ENCODE measurements at regions not wholly inside any gene's neighbourhood (a gene's known extent, or its start where the extent isn't known, plus 50 kb on each side); places are given as distances from the start of the nearest gene placed in this dataset.
A peak's percentile ranks its signal among the peaks of the same experiment; 100 is the strongest.

- Histone ChIP-seq H3K27me3 (no peaks in the 10 kb centered on the region), H3K4me1 (ENCODE audit: low read depth) (no peaks in the 10 kb centered on the region), H3K36me3 (no peaks in the 10 kb centered on the region), H3K9me3 (ENCODE audit: low read depth) (no peaks in the 10 kb centered on the region), H3K27ac (no peak overlapping the region), H3K4me3 (no peak overlapping the region)
- DNase-seq (ENCODE audit: low read depth in 1 of 2, low spot score in 1 of 2) = peak in 1 of 2 donors; percentile 99
- TF ChIP-seq CTCF (IDR thresholded peaks at IDR 0.05; ENCODE audit: low read depth, low read length) = no peak
These were observed 150.7 kb upstream of the DLX2 start for GRCh38 chr2:172253190-172254052.

- no peak for DNase-seq (ENCODE audit: low read depth in 1 of 2, low spot score in 1 of 2)
- Histone ChIP-seq H3K4me3 (no peak overlapping the region), H3K4me1 (ENCODE audit: low read depth) (no peaks in the 10 kb centered on the region), H3K9me3 (ENCODE audit: low read depth) (no peaks in the 10 kb centered on the region), H3K27me3 (no peaks in the 10 kb centered on the region), H3K36me3 (no peaks in the 10 kb centered on the region), H3K27ac (no peak overlapping the region)
- no peak for TF ChIP-seq CTCF (IDR thresholded peaks at IDR 0.05; ENCODE audit: low read depth, low read length)
These were observed 154.2 kb upstream of the DLX2 start for GRCh38 chr2:172256886-172257285.

- no peaks in the 10 kb centered on the region for H3K27me3 ChIP-seq
- no peak for TF ChIP-seq CTCF (IDR thresholded peaks at IDR 0.05; ENCODE audit: low read depth, low read length)
- no peaks in the 10 kb centered on the region for H3K36me3 ChIP-seq
- no peak overlapping the region for H3K27ac ChIP-seq
- no peak overlapping the region for H3K4me3 ChIP-seq
- H3K4me1 ChIP-seq (ENCODE audit: low read depth) = no peaks in the 10 kb centered on the region
- DNase-seq (ENCODE audit: low read depth in 1 of 2, low spot score in 1 of 2) = no peak
- no peaks in the 10 kb centered on the region for H3K9me3 ChIP-seq (ENCODE audit: low read depth)
These were observed 157.1 kb upstream of the DLX2 start for GRCh38 chr2:172259827-172260226.

GRCh38 chr2:172260336-172260735, 157.6 kb upstream of the DLX2 start:
- H3K27ac ChIP-seq = no peak overlapping the region
- no peaks in the 10 kb centered on the region for H3K27me3 ChIP-seq
- no peaks in the 10 kb centered on the region for H3K4me1 ChIP-seq (ENCODE audit: low read depth)
- no peak for DNase-seq (ENCODE audit: low read depth in 1 of 2, low spot score in 1 of 2)
- H3K9me3 ChIP-seq (ENCODE audit: low read depth) = no peaks in the 10 kb centered on the region
- H3K36me3 ChIP-seq = no peaks in the 10 kb centered on the region
- no peak overlapping the region for H3K4me3 ChIP-seq
- TF ChIP-seq CTCF (IDR thresholded peaks at IDR 0.05; ENCODE audit: low read depth, low read length) = no peak

- H3K9me3 ChIP-seq (ENCODE audit: low read depth) = no peaks in the 10 kb centered on the region
- H3K4me3 ChIP-seq = no peak overlapping the region
- no peaks in the 10 kb centered on the region for H3K36me3 ChIP-seq
- no peak for TF ChIP-seq CTCF (IDR thresholded peaks at IDR 0.05; ENCODE audit: low read depth, low read length)
- no peak for DNase-seq (ENCODE audit: low read depth in 1 of 2, low spot score in 1 of 2)
- H3K27me3 ChIP-seq = no peaks in the 10 kb centered on the region
- no peak overlapping the region for H3K27ac ChIP-seq
- no peaks in the 10 kb centered on the region for H3K4me1 ChIP-seq (ENCODE audit: low read depth)
These were observed 158.6 kb upstream of the DLX2 start for GRCh38 chr2:172261292-172261691.

All from cardiac muscle cell (in vitro differentiated cells and primary cell).